ENCODE measurements at regions not wholly inside any gene's neighbourhood (a gene's known extent, or its start where the extent isn't known, plus 50 kb on each side); places are given as distances from the start of the nearest gene placed in this dataset.

DNA sequence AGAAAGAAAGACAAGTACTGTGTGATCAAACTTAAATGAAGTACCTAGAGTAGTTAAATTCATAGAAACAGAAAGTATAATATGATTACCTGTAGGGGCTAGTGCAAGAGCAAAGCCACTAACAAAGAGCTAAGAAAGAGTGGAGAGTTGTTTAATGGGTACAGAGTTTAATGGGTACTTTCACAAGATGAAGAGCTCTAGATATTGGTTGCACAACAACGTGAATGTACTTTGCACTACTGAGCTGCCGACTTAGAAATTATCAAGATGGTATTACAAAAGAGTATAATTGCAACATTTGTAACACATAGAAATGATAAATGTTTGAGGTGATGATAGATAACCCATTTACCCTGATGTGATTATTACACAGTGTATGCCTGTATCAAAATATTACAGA, 140.3 kb upstream of the GPC6 start:
- Histone ChIP-seq H3K27me3 (ENCODE audit: control insufficient read depth, insufficient read depth, low read length) (no peaks in the 10 kb centered on the region), H3K27ac (ENCODE audit: low read depth, low read length) (no peak overlapping the region), H3K4me3 (ENCODE audit: low read depth, low read length) (no peak overlapping the region), H3K4me1 (ENCODE audit: control insufficient read depth, insufficient read depth, low read length) (no peaks in the 10 kb centered on the region), H3K9me3 (ENCODE audit: control insufficient read depth, insufficient read depth, low read length) (no peaks in the 10 kb centered on the region), H3K36me3 (ENCODE audit: control insufficient read depth, insufficient read depth, low read length) (no peaks in the 10 kb centered on the region)
- no peak for DNase-seq (ENCODE audit: low read depth in 4 of 6, low spot score in 6 of 6)
- WGBS (ENCODE audit: insufficient coverage), result no CpG with 5 or more reads among the region's 2 CpGs

GRCh38 chr13:93098972-93099371, 127.6 kb upstream of the GPC6 start:
- Histone ChIP-seq H3K36me3 (ENCODE audit: control insufficient read depth, insufficient read depth, low read length) (no peaks in the 10 kb centered on the region), H3K4me3 (ENCODE audit: low read depth, low read length) (no peak overlapping the region), H3K9me3 (ENCODE audit: control insufficient read depth, insufficient read depth, low read length) (peaks cover 2% of the 10 kb centered on the region), H3K27me3 (ENCODE audit: control insufficient read depth, insufficient read depth, low read length) (no peaks in the 10 kb centered on the region), H3K27ac (ENCODE audit: low read depth, low read length) (no peak overlapping the region), H3K4me1 (ENCODE audit: control insufficient read depth, insufficient read depth, low read length) (no peaks in the 10 kb centered on the region)
- 93% methylated on average over 6 of the region's 6 CpGs for WGBS (ENCODE audit: insufficient coverage)
- DNase-seq (ENCODE audit: low read depth in 4 of 6, low spot score in 6 of 6), result no peak

DNA sequence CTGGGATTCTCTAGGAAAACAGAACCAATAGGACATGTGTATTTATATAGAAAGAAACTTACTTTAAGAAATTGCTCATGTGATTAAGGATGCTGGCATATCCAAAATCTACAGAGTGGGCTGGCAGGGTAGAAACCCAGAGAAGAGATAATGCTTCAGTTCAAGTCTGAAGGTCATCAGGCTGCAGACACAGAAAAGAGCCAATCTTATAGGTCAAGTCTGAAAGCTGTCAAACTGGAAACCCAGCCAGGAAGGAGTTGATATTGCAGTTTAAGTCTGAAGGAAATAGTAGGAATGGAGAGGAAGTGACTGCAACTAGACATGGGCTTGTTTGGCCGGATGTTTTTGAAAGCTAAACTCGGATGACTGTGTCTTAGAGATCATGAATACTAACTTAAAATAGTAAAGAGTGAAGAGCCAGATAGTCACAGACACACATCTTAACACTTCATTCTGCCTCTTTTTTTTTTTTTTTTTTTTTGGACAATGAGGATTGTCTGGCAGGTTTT, 125.3 kb upstream of the GPC6 start:
- no peaks in the 10 kb centered on the region for H3K4me1 ChIP-seq (ENCODE audit: control insufficient read depth, insufficient read depth, low read length)
- no peak overlapping the region for H3K4me3 ChIP-seq (ENCODE audit: low read depth, low read length)
- no peaks in the 10 kb centered on the region for H3K36me3 ChIP-seq (ENCODE audit: control insufficient read depth, insufficient read depth, low read length)
- no CpG with 5 or more reads among the region's 2 CpGs for WGBS (ENCODE audit: insufficient coverage)
- peaks cover 2% of the 10 kb centered on the region for H3K9me3 ChIP-seq (ENCODE audit: control insufficient read depth, insufficient read depth, low read length)
- H3K27me3 ChIP-seq (ENCODE audit: control insufficient read depth, insufficient read depth, low read length), result no peaks in the 10 kb centered on the region
- H3K27ac ChIP-seq (ENCODE audit: low read depth, low read length), result no peak overlapping the region
- no peak for DNase-seq (ENCODE audit: low read depth in 4 of 6, low spot score in 6 of 6)

- H3K4me3 ChIP-seq (ENCODE audit: low read depth, low read length), result no peak overlapping the region
- no peak overlapping the region for H3K27ac ChIP-seq (ENCODE audit: low read depth, low read length)
- H3K9me3 ChIP-seq (ENCODE audit: control insufficient read depth, insufficient read depth, low read length), result peaks cover 2% of the 10 kb centered on the region
- H3K4me1 ChIP-seq (ENCODE audit: control insufficient read depth, insufficient read depth, low read length), result no peaks in the 10 kb centered on the region
- 56% methylated on average over 5 of the region's 6 CpGs for whole genome bisulfite sequencing (ENCODE audit: insufficient coverage)
- no peaks in the 10 kb centered on the region for H3K36me3 ChIP-seq (ENCODE audit: control insufficient read depth, insufficient read depth, low read length)
- H3K27me3 ChIP-seq (ENCODE audit: control insufficient read depth, insufficient read depth, low read length), result no peaks in the 10 kb centered on the region
- DNase-seq (ENCODE audit: low read depth in 4 of 6, low spot score in 6 of 6), result no peak
These were observed 122.3 kb upstream of the GPC6 start for GRCh38 chr13:93104270-93104669.

- H3K36me3 ChIP-seq (ENCODE audit: control insufficient read depth, insufficient read depth, low read length), result no peaks in the 10 kb centered on the region
- no peak overlapping the region for H3K4me3 ChIP-seq (ENCODE audit: low read depth, low read length)
- no peaks in the 10 kb centered on the region for H3K4me1 ChIP-seq (ENCODE audit: control insufficient read depth, insufficient read depth, low read length)
- H3K27ac ChIP-seq (ENCODE audit: low read depth, low read length), result no peak overlapping the region
- H3K9me3 ChIP-seq (ENCODE audit: control insufficient read depth, insufficient read depth, low read length), result peaks cover 2% of the 10 kb centered on the region
- no CpG with 5 or more reads among the region's 4 CpGs for WGBS (ENCODE audit: insufficient coverage)
- peak in 2 of 6 donors; percentile 49 to 56 for DNase-seq (ENCODE audit: low read depth in 4 of 6, low spot score in 6 of 6)
- no peaks in the 10 kb centered on the region for H3K27me3 ChIP-seq (ENCODE audit: control insufficient read depth, insufficient read depth, low read length)
These were observed 118.5 kb upstream of the GPC6 start for GRCh38 chr13:93108111-93108601.

- no peak overlapping the region for H3K27ac ChIP-seq (ENCODE audit: low read depth, low read length)
- no peaks in the 10 kb centered on the region for H3K4me1 ChIP-seq (ENCODE audit: control insufficient read depth, insufficient read depth, low read length)
- peak in 1 of 6 donors; percentile 57 for DNase-seq (ENCODE audit: low read depth in 4 of 6, low spot score in 6 of 6)
- no CpG with 5 or more reads among the region's 1 CpG for WGBS (ENCODE audit: insufficient coverage)
- no peaks in the 10 kb centered on the region for H3K9me3 ChIP-seq (ENCODE audit: control insufficient read depth, insufficient read depth, low read length)
- H3K36me3 ChIP-seq (ENCODE audit: control insufficient read depth, insufficient read depth, low read length), result no peaks in the 10 kb centered on the region
- no peaks in the 10 kb centered on the region for H3K27me3 ChIP-seq (ENCODE audit: control insufficient read depth, insufficient read depth, low read length)
- no peak overlapping the region for H3K4me3 ChIP-seq (ENCODE audit: low read depth, low read length)
These were observed 109.8 kb upstream of the GPC6 start for GRCh38 chr13:93116809-93117208.

GRCh38 chr13:93118081-93118615, 108.5 kb upstream of the GPC6 start:
- DNase-seq (ENCODE audit: low read depth in 4 of 6, low spot score in 6 of 6), result no peak
- WGBS (ENCODE audit: insufficient coverage), result 26% methylated on average over 3 of the region's 3 CpGs

DNA sequence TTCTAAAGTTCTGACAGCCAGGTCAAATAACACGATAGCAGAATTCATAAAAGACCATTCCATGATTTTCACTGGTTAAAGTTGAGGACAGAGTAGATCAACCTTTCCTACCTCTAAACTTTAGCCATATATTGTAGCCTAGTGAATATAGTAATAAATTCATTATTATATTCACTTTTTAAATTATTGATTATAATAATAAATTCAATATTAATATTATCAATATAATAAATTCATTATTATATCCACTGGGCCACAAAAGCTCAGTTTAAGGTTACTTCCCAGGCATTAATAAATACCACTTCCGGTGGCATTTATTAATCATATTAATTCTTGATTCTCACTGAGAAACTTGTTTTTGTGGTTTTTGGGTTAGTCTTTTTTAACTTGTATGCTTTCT, 85.7 kb upstream of the GPC6 start:
- no peaks in the 10 kb centered on the region for H3K27me3 ChIP-seq (ENCODE audit: control insufficient read depth, insufficient read depth, low read length)

More at GRCh38 chr13:93118081-93118615, 108.5 kb upstream of the GPC6 start:
- Histone ChIP-seq H3K36me3 (ENCODE audit: control insufficient read depth, insufficient read depth, low read length) (no peaks in the 10 kb centered on the region), H3K4me3 (ENCODE audit: low read depth, low read length) (no peak overlapping the region), H3K4me1 (ENCODE audit: control insufficient read depth, insufficient read depth, low read length) (no peaks in the 10 kb centered on the region), H3K27me3 (ENCODE audit: control insufficient read depth, insufficient read depth, low read length) (no peaks in the 10 kb centered on the region), H3K9me3 (ENCODE audit: control insufficient read depth, insufficient read depth, low read length) (no peaks in the 10 kb centered on the region), H3K27ac (ENCODE audit: low read depth, low read length) (no peak overlapping the region)

DNA sequence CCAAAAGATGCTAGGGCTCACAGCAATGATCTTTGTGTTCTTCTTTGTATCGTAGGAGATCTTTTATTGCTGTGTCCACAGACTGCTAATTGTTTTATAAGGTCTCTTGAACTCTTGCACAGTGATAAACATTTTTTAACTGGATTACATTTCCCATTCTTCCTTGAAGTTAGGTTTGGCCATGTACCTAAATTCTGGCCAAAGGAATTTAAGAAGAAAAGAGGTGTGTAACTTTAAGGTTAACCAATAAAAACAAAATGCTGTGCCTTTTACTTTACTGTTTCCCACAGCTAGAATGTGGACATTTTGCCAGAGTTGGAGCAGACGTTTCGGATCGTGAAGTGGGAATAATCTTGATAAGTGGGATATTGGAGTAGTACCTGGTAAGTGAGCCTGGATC, 82.6 kb upstream of the GPC6 start:
- H3K36me3 ChIP-seq (ENCODE audit: control insufficient read depth, insufficient read depth, low read length), result no peaks in the 10 kb centered on the region

More for the DNA sequence above, 85.7 kb upstream of the GPC6 start:
- no peak overlapping the region for H3K27ac ChIP-seq (ENCODE audit: low read depth, low read length)
- DNase-seq (ENCODE audit: low read depth in 4 of 6, low spot score in 6 of 6), result no peak
- WGBS (ENCODE audit: insufficient coverage), result no CpG with 5 or more reads among the region's 2 CpGs
- H3K9me3 ChIP-seq (ENCODE audit: control insufficient read depth, insufficient read depth, low read length), result no peaks in the 10 kb centered on the region
- H3K4me1 ChIP-seq (ENCODE audit: control insufficient read depth, insufficient read depth, low read length), result no peaks in the 10 kb centered on the region
- no peak overlapping the region for H3K4me3 ChIP-seq (ENCODE audit: low read depth, low read length)
- no peaks in the 10 kb centered on the region for H3K36me3 ChIP-seq (ENCODE audit: control insufficient read depth, insufficient read depth, low read length)

DNA sequence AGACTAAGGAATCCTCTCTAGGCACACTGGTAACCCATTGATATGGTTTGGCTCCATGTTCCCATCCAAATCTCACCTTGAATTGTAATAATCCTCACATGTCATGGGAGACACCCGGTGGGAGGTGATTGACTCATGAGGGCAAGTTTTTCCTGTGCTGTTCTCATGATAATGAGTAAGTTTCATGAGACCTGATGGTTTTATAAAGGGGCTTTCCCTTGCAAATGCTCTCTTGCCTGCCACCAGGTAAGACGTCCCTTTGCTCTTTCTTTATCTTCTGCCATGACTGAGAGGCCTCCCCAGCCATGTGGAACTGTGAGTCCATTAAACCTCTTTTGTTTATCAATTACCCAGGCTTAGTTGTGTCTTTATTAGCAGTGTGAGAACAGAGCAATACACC, 81.4 kb upstream of the GPC6 start:
- WGBS (ENCODE audit: insufficient coverage), result no CpG with 5 or more reads among the region's 2 CpGs
- Histone ChIP-seq H3K36me3 (ENCODE audit: control insufficient read depth, insufficient read depth, low read length) (no peaks in the 10 kb centered on the region), H3K27me3 (ENCODE audit: control insufficient read depth, insufficient read depth, low read length) (no peaks in the 10 kb centered on the region), H3K4me1 (ENCODE audit: control insufficient read depth, insufficient read depth, low read length) (no peaks in the 10 kb centered on the region), H3K27ac (ENCODE audit: low read depth, low read length) (no peak overlapping the region), H3K9me3 (ENCODE audit: control insufficient read depth, insufficient read depth, low read length) (no peaks in the 10 kb centered on the region), H3K4me3 (ENCODE audit: low read depth, low read length) (no peak overlapping the region)
- no peak for DNase-seq (ENCODE audit: low read depth in 4 of 6, low spot score in 6 of 6)

More for the DNA sequence above, 82.6 kb upstream of the GPC6 start:
- no peak for DNase-seq (ENCODE audit: low read depth in 4 of 6, low spot score in 6 of 6)
- Histone ChIP-seq H3K27me3 (ENCODE audit: control insufficient read depth, insufficient read depth, low read length) (no peaks in the 10 kb centered on the region), H3K9me3 (ENCODE audit: control insufficient read depth, insufficient read depth, low read length) (no peaks in the 10 kb centered on the region), H3K27ac (ENCODE audit: low read depth, low read length) (no peak overlapping the region), H3K4me1 (ENCODE audit: control insufficient read depth, insufficient read depth, low read length) (no peaks in the 10 kb centered on the region), H3K4me3 (ENCODE audit: low read depth, low read length) (no peak overlapping the region)
- no CpG with 5 or more reads among the region's 4 CpGs for WGBS (ENCODE audit: insufficient coverage)
